ENCODE measurements at regions not wholly inside any gene's neighbourhood (a gene's known extent, or its start where the extent isn't known, plus 50 kb on each side); places are given as distances from the start of the nearest gene placed in this dataset.
"Not testable (repeated sequence)": the region's sequence is repeated elsewhere in the genome, so short reads cannot be mapped to it uniquely, and the experiment has no call there.

DNA sequence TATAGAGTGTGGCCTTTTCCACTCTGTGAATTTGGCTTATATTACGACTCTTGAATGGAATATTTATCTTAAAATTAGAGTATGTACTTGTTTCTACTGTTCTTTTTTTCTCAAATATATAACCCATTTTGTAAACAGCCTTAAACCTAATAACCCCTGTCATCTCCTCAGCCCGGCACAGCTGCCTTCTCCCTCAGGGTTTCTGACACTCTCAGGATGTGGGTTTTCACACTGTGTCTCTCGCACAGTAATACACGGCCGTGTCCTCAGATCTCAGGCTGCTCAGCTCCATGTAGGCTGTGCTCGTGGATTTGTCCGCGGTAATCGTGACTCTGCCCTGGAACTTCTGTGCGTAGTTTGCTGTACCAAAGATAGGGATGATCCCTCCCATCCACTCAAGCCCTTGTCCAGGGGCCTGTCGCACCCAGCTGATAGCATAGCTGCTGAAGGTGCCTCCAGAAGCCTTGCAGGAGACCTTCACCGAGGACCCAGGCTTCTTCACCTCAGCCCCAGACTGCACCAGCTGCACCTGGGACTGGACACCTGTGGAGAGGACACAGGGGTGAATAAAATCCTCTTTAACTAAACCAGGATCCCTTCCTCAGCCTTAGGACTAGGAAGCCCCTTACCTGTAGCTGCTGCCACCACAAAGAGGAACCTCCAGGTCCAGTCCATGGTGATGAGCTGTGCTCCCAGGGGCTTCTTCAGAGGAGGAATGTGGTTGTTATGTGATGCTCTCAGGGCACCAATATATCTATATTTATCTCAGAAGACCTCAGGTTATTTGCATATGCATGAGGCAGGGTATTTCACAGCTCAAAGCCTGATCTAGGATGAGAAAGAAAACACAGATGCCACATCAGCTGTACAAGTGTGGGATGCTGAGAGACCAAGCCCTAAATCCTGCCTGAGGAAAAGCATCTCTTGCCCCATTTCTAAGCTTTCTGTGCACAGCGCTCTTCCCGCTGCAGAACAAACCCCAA is 1188.4 kb downstream of the TMEM121 start:
- TF ChIP-seq, protein P1, sequence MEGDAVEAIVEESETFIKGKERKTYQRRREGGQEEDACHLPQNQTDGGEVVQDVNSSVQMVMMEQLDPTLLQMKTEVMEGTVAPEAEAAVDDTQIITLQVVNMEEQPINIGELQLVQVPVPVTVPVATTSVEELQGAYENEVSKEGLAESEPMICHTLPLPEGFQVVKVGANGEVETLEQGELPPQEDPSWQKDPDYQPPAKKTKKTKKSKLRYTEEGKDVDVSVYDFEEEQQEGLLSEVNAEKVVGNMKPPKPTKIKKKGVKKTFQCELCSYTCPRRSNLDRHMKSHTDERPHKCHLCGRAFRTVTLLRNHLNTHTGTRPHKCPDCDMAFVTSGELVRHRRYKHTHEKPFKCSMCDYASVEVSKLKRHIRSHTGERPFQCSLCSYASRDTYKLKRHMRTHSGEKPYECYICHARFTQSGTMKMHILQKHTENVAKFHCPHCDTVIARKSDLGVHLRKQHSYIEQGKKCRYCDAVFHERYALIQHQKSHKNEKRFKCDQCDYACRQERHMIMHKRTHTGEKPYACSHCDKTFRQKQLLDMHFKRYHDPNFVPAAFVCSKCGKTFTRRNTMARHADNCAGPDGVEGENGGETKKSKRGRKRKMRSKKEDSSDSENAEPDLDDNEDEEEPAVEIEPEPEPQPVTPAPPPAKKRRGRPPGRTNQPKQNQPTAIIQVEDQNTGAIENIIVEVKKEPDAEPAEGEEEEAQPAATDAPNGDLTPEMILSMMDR (IDR thresholded peaks at IDR 0.05) = not testable (repeated sequence)
- TF ChIP-seq POLR2A, POLR2AphosphoS5 (IDR thresholded peaks at IDR 0.05): not testable (repeated sequence)

Data from stomach (tissue), 4 donors.